ENCODE measurements at regions not wholly inside any gene's neighbourhood (a gene's known extent, or its start where the extent isn't known, plus 50 kb on each side); places are given as distances from the start of the nearest gene placed in this dataset.

- TF ChIP-seq CTCF (IDR thresholded peaks at IDR 0.05 in 8 of 11, conservative IDR thresholded peaks at IDR 0.05 in 3 of 11) (no peak), POLR2AphosphoS5 (IDR thresholded peaks at IDR 0.05) (no peak), POLR2A (IDR thresholded peaks at IDR 0.05) (no peak)
Measured at GRCh38 chr9:124179196-124180071, 78.3 kb upstream of the NEK6 start.

Data from spleen (tissue), 7 donors.